ENCODE measurements at regions not wholly inside any gene's neighbourhood (a gene's known extent, or its start where the extent isn't known, plus 50 kb on each side); places are given as distances from the start of the nearest gene placed in this dataset.

- intact Hi-C loops (cut with micrococcal nuclease), result no loop called here
Observed at GRCh38 chr9:1947438-1947837, 67.7 kb upstream of the SMARCA2 start.

- intact Hi-C loops (cut with micrococcal nuclease), result no loop called here
Observed at GRCh38 chr9:1948541-1948940, 66.6 kb upstream of the SMARCA2 start.

- intact Hi-C loops (cut with micrococcal nuclease), result no loop called here
Observed at GRCh38 chr9:1951446-1951845, 63.7 kb upstream of the SMARCA2 start.

- intact Hi-C loops (cut with micrococcal nuclease), result no loop called here
Observed at GRCh38 chr9:1952001-1952400, 63.1 kb upstream of the SMARCA2 start.

- intact Hi-C loops (cut with micrococcal nuclease), result no loop called here
Observed at GRCh38 chr9:1954238-1954637, 60.9 kb upstream of the SMARCA2 start.

GRCh38 chr9:1956958-1957357 is 58.2 kb upstream of the SMARCA2 start:
- intact Hi-C loops (cut with micrococcal nuclease), result no loop called here

- intact Hi-C loops (cut with micrococcal nuclease), result no loop called here
Observed at GRCh38 chr9:1957856-1958255, 57.3 kb upstream of the SMARCA2 start.

- intact Hi-C loops (cut with micrococcal nuclease), result no loop called here
Observed at GRCh38 chr9:1959371-1959770, 55.8 kb upstream of the SMARCA2 start.

- intact Hi-C loops (cut with micrococcal nuclease), result no loop called here
Observed at GRCh38 chr9:1960342-1961042, 54.7 kb upstream of the SMARCA2 start.

- intact Hi-C loops (cut with micrococcal nuclease), result no loop called here
Observed at GRCh38 chr9:1962122-1962521, 53.0 kb upstream of the SMARCA2 start.

- intact Hi-C loops (cut with micrococcal nuclease), result no loop called here
Observed at GRCh38 chr9:1962588-1963106, 52.5 kb upstream of the SMARCA2 start.

- intact Hi-C loops (cut with micrococcal nuclease), result no loop called here
Observed at GRCh38 chr9:1964093-1964492, 51.1 kb upstream of the SMARCA2 start.

All from T-helper 1 cell treated with Interleukin-12 subunit alpha and Interleukin-12 subunit beta and Interleukin-4 antibody, amounts not matched to agents 30 ng/mL and 1 ng/mL, for 36 hours (primary cell).